HUDEP-2 (cell line): ENCODE measurements at regions not wholly inside any gene's neighbourhood (a gene's known extent, or its start where the extent isn't known, plus 50 kb on each side); places are given as distances from the start of the nearest gene placed in this dataset.

Experiments used
- DNase-seq, 76 experiments: peaks; one replicate each; lab custom pipeline; 2025; ENCODE audit not compliant: unreplicated experiment in 76 of 76; lab: John Stamatoyannopoulos, UW

- no peak for DNase-seq
Observed at GRCh38 chr9:118554987-118555386, 814.2 kb downstream of the BRINP1 start.

- no peak for DNase-seq
Observed at GRCh38 chr9:118558026-118558425, 811.2 kb downstream of the BRINP1 start.

GRCh38 chr9:118558891-118559290, 810.3 kb downstream of the BRINP1 start:
- no peak for DNase-seq

GRCh38 chr9:118561051-118561450, 808.2 kb downstream of the BRINP1 start:
- no peak for DNase-seq

- DNase-seq, result no peak
Observed at GRCh38 chr9:118563677-118564076, 805.6 kb downstream of the BRINP1 start.

- no peak for DNase-seq
Observed at GRCh38 chr9:118567861-118568260, 801.4 kb downstream of the BRINP1 start.

GRCh38 chr9:118568704-118569103, 800.5 kb downstream of the BRINP1 start:
- no peak for DNase-seq

GRCh38 chr9:118569148-118569547, 800.1 kb downstream of the BRINP1 start:
- no peak for DNase-seq

- no peak for DNase-seq
Observed at GRCh38 chr9:118570066-118570465, 799.2 kb downstream of the BRINP1 start.

- DNase-seq, result no peak
Observed at GRCh38 chr9:118575341-118576070, 793.7 kb downstream of the BRINP1 start.

- no peak for DNase-seq
Observed at GRCh38 chr9:118577121-118577520, 792.1 kb downstream of the BRINP1 start.

- no peak for DNase-seq
Observed at GRCh38 chr9:118578467-118578866, 790.8 kb downstream of the BRINP1 start.

GRCh38 chr9:118583414-118583813, 785.8 kb downstream of the BRINP1 start:
- DNase-seq, result no peak

GRCh38 chr9:118586978-118587377, 782.3 kb downstream of the BRINP1 start:
- DNase-seq, result no peak

- DNase-seq, result no peak
Observed at GRCh38 chr9:118594428-118594827, 774.8 kb downstream of the BRINP1 start.

- DNase-seq, result peak in 1 of 76 experiments; percentile 0
Observed at GRCh38 chr9:118595719-118596305, 773.4 kb downstream of the BRINP1 start.

- DNase-seq, result no peak
Observed at GRCh38 chr9:118596374-118597015, 772.7 kb downstream of the BRINP1 start.

GRCh38 chr9:118606668-118607067, 762.6 kb downstream of the BRINP1 start:
- no peak for DNase-seq

- no peak for DNase-seq
Observed at GRCh38 chr9:118609355-118610044, 759.7 kb downstream of the BRINP1 start.

GRCh38 chr9:118612201-118612600, 757.0 kb downstream of the BRINP1 start:
- no peak for DNase-seq

- DNase-seq, result no peak
Observed at GRCh38 chr9:118613996-118614395, 755.2 kb downstream of the BRINP1 start.
